HCT116 (cell line): ENCODE measurements at regions not wholly inside any gene's neighbourhood (a gene's known extent, or its start where the extent isn't known, plus 50 kb on each side); places are given as distances from the start of the nearest gene placed in this dataset.

Source experiments
- CBX3 ChIP-seq: IDR thresholded peaks from 2 replicates; pipeline ENCODE4 v1.6.1; 2012; ENCODE audit warnings: low read depth
- CEBPB ChIP-seq: IDR thresholded peaks from 2 replicates; pipeline ENCODE4 v1.6.1; 2012; ENCODE audit warnings: low read depth
- EGR1 ChIP-seq: IDR thresholded peaks from 2 replicates; pipeline ENCODE4 v1.6.1; 2012; ENCODE audit warnings: low read depth
- ELF1 ChIP-seq: IDR thresholded peaks from 2 replicates; pipeline ENCODE4 v1.6.1; 2012; ENCODE audit warnings: low read depth, borderline replicate concordance
- EZH2 ChIP-seq: fragments of 200-600 bp; sonication (generic); IDR thresholded peaks from 2 replicates; pipeline ENCODE4 v1.6.1; 2017; ENCODE audit warnings: antibody characterized with exemption, mixed run types
- EZH2phosphoT487 ChIP-seq: fragments of 200-600 bp; IDR thresholded peaks from 2 replicates; pipeline ENCODE4 v1.6.1; 2018; ENCODE audit warnings: antibody characterized with exemption, borderline replicate concordance
- JUND ChIP-seq: IDR thresholded peaks from 2 replicates; pipeline ENCODE4 v1.6.1; 2012
- MAX ChIP-seq: IDR thresholded peaks from 2 replicates; pipeline ENCODE4 v1.6.1; 2012
- POLR2A ChIP-seq: IDR thresholded peaks from 2 replicates; pipeline ENCODE4 v1.7.0; 2011; ENCODE audit warnings: borderline replicate concordance; ENCODE audit not compliant: insufficient read depth, insufficient read length; ENCODE audit errors: extremely low read depth
- POLR2AphosphoS5 ChIP-seq: IDR thresholded peaks from 2 replicates; pipeline ENCODE4 v1.6.1; 2011; ENCODE audit warnings: mild to moderate bottlenecking, low read depth, low read length, moderate library complexity
- REST ChIP-seq: IDR thresholded peaks from 2 replicates; pipeline ENCODE4 v1.6.1; 2012; ENCODE audit warnings: low read depth
- YY1 ChIP-seq: IDR thresholded peaks from 2 replicates; pipeline ENCODE4 v1.6.1; 2011; ENCODE audit warnings: low read length, low read depth, moderate library complexity, mild to moderate bottlenecking; ENCODE audit not compliant: insufficient replicate concordance; ENCODE audit errors: extremely low read depth
- TF ChIP-seq, protein P1 (sequence below), 3 experiments: fragments of 200-600 bp in 1 of 3; sonication (generic) in 1 of 3; IDR thresholded peaks in 2 of 3; conservative IDR thresholded peaks in 1 of 3; 2 replicates each; pipeline ENCODE4 v1.5.1; 2012 to 2017; ENCODE audit warnings: low read depth in 2 of 3, low read length in 2 of 3, antibody characterized with exemption in 1 of 3, borderline replicate concordance in 1 of 3, control low read depth in 1 of 3, mild to moderate bottlenecking in 1 of 3, mixed read lengths in 1 of 3, mixed run types in 1 of 3, moderate library complexity in 1 of 3; ENCODE audit not compliant: insufficient read depth in 1 of 3

GRCh38 chr4:89640620-89641366 is 196.2 kb downstream of the SNCA start:
- TF ChIP-seq, protein P1, sequence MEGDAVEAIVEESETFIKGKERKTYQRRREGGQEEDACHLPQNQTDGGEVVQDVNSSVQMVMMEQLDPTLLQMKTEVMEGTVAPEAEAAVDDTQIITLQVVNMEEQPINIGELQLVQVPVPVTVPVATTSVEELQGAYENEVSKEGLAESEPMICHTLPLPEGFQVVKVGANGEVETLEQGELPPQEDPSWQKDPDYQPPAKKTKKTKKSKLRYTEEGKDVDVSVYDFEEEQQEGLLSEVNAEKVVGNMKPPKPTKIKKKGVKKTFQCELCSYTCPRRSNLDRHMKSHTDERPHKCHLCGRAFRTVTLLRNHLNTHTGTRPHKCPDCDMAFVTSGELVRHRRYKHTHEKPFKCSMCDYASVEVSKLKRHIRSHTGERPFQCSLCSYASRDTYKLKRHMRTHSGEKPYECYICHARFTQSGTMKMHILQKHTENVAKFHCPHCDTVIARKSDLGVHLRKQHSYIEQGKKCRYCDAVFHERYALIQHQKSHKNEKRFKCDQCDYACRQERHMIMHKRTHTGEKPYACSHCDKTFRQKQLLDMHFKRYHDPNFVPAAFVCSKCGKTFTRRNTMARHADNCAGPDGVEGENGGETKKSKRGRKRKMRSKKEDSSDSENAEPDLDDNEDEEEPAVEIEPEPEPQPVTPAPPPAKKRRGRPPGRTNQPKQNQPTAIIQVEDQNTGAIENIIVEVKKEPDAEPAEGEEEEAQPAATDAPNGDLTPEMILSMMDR (IDR thresholded peaks at IDR 0.05 in 2 of 3, conservative IDR thresholded peaks at IDR 0.05 in 1 of 3; ENCODE audit: borderline replicate concordance in 1 of 3, insufficient read depth in 1 of 3, low read depth in 2 of 3, low read length in 2 of 3): peak; percentile 49 to 85 (median 81); a peak in 5 of 6 replicates
- TF ChIP-seq POLR2A (no peak), YY1 (no peak), EZH2phosphoT487 (no peak), MAX (no peak), EZH2 (no peak), POLR2AphosphoS5 (no peak), REST (no peak), EGR1 (no peak), ELF1 (no peak), CEBPB (no peak), JUND (no peak), CBX3 (0 out of 2 replicates have a peak, but pooled peaks have one; percentile 21)
